AG04450 (cell line): ENCODE measurements at regions not wholly inside any gene's neighbourhood (a gene's known extent, or its start where the extent isn't known, plus 50 kb on each side); places are given as distances from the start of the nearest gene placed in this dataset.

ENCODE experiments used
- CTCF ChIA-PET: fragments of 300-600, 350-600 bp; formaldehyde crosslinking; extraction: SDS; loops from one replicate; lab custom pipeline; 2022; ENCODE audit warnings: antibody characterized with exemption, inconsistent platforms; lab: Charles Lee
- POLR2A ChIA-PET: fragments of 350-600 bp; formaldehyde crosslinking; extraction: SDS; loops from one replicate; lab custom pipeline; 2021; ENCODE audit warnings: antibody characterized with exemption, inconsistent platforms; lab: Yijun Ruan, JAX
- DNase-seq: peaks from one replicate; pipeline ENCODE4 v3.0.0-alpha.2; 2011; ENCODE audit warnings: low read depth, low spot score
- H3K27ac ChIP-seq: one replicate; pipeline ENCODE4 v1.5.1; 2012; ENCODE audit warnings: low read depth, low read length, control low read depth
- H3K27me3 ChIP-seq: one replicate; pipeline ENCODE4 v1.6.0; 2012; ENCODE audit warnings: low read length; ENCODE audit not compliant: control insufficient read depth, insufficient read depth
- H3K4me3 ChIP-seq: 2 replicates; pipeline ENCODE4 v1.5.1; 2011; ENCODE audit warnings: mild to moderate bottlenecking, low read depth, low read length, control low read depth
- H3K9me3 ChIP-seq: 2 replicates; pipeline ENCODE4 v1.5.1; 2012; ENCODE audit warnings: low read length; ENCODE audit not compliant: control insufficient read depth, insufficient read depth
- TF ChIP-seq, protein P1 (sequence below): IDR thresholded peaks from 2 replicates; pipeline ENCODE4 v1.5.1; 2011; ENCODE audit warnings: low read depth, low read length, control low read depth, inconsistent platforms

- DNase-seq: no peak
- Histone ChIP-seq H3K27me3 (no peaks in the 10 kb centered on the region), H3K9me3 (no peaks in the 10 kb centered on the region), H3K4me3 (no peak overlapping the region), H3K27ac (no peak overlapping the region)
- POLR2A ChIA-PET: no interaction called here
- TF ChIP-seq, protein P1, sequence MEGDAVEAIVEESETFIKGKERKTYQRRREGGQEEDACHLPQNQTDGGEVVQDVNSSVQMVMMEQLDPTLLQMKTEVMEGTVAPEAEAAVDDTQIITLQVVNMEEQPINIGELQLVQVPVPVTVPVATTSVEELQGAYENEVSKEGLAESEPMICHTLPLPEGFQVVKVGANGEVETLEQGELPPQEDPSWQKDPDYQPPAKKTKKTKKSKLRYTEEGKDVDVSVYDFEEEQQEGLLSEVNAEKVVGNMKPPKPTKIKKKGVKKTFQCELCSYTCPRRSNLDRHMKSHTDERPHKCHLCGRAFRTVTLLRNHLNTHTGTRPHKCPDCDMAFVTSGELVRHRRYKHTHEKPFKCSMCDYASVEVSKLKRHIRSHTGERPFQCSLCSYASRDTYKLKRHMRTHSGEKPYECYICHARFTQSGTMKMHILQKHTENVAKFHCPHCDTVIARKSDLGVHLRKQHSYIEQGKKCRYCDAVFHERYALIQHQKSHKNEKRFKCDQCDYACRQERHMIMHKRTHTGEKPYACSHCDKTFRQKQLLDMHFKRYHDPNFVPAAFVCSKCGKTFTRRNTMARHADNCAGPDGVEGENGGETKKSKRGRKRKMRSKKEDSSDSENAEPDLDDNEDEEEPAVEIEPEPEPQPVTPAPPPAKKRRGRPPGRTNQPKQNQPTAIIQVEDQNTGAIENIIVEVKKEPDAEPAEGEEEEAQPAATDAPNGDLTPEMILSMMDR: no peak
- CTCF ChIA-PET: interaction anchor here (0.6 kb wide), 1 partner anchor 14 kb away, joined by 3 read pairs; no protein-coding TSS in a partner anchor
These were observed 189.1 kb upstream of the ANKRD55 start for GRCh38 chr5:56422076-56422762.

- TF ChIP-seq, protein P1: no peak
- CTCF ChIA-PET: no interaction called here
- POLR2A ChIA-PET: no interaction called here
- no peak overlapping the region for H3K4me3 ChIP-seq
- H3K9me3 ChIP-seq: no peaks in the 10 kb centered on the region
- no peak for DNase-seq
- no peak overlapping the region for H3K27ac ChIP-seq
- H3K27me3 ChIP-seq: no peaks in the 10 kb centered on the region
These were observed 188.3 kb upstream of the ANKRD55 start for GRCh38 chr5:56421246-56422075.

- ChIA-PET POLR2A (no interaction called here), CTCF (no interaction called here)
- H3K4me3 ChIP-seq: no peak overlapping the region
- H3K27me3 ChIP-seq: no peaks in the 10 kb centered on the region
- TF ChIP-seq, protein P1: no peak
- no peak overlapping the region for H3K27ac ChIP-seq
- H3K9me3 ChIP-seq: no peaks in the 10 kb centered on the region
- no peak for DNase-seq
These were observed 187.2 kb upstream of the ANKRD55 start for GRCh38 chr5:56420323-56420722.

DNA sequence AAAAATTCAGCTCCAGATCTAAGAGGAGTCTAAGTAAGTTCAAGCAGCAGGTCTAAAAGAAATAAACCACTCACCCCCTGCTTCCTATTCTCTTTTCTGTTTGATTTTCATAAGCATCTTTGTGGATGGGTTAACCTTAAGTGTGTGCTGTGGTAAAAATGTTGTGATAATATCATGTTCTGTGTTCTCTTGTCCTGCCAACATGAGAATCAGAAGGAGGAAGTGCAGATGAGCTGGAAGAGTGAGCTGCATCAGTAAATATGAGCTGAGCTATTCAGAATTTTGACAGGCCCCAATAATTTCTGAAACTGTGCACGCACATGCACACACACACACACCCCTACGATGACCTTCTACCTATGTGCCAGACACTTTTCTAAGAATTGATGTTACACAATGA lies 186.5 kb upstream of the ANKRD55 start:
- Histone ChIP-seq H3K4me3 (no peak overlapping the region), H3K27ac (no peak overlapping the region), H3K9me3 (no peaks in the 10 kb centered on the region), H3K27me3 (no peaks in the 10 kb centered on the region)
- CTCF ChIA-PET: interaction anchor here (0.6 kb wide), 1 partner anchor 419 kb away, joined by 3 read pairs; no protein-coding TSS in a partner anchor
- DNase-seq: no peak
- POLR2A ChIA-PET: no interaction called here
- TF ChIP-seq, protein P1: no peak
